Cardiac fibroblast (primary cell): ENCODE measurements at regions not wholly inside any gene's neighbourhood (a gene's known extent, or its start where the extent isn't known, plus 50 kb on each side); places are given as distances from the start of the nearest gene placed in this dataset.

Experiments used
- DNase-seq, 2 donors: peaks; one replicate each; pipeline versions ENCODE4 v3.0.0 to v3.0.0-alpha.2; 2010; ENCODE audit warnings: low read depth in 2 of 2
- H3K4me3 ChIP-seq, 2 donors: replicated peaks in 1 of 2; 1 replicate in 1 of 2; 2 replicates in 1 of 2; pipeline ENCODE4 v1.5.1; 2011; ENCODE audit warnings: low read depth in 2 of 2, low read length in 2 of 2, mild to moderate bottlenecking in 2 of 2, moderate library complexity in 1 of 2
- CTCF ChIP-seq: IDR thresholded peaks from one replicate; pipeline ENCODE4 v1.5.1; 2011; ENCODE audit warnings: low read depth, mild to moderate bottlenecking, low read length, inconsistent platforms

- H3K4me3 ChIP-seq, result no peak overlapping the region
- no peak for DNase-seq
- no peak for TF ChIP-seq CTCF
Measured at GRCh38 chr2:16253291-16253690, 312.9 kb downstream of the MYCN start.

GRCh38 chr2:16252891-16253290 is 312.5 kb downstream of the MYCN start:
- no peak overlapping the region for H3K4me3 ChIP-seq
- DNase-seq, result no peak
- TF ChIP-seq CTCF, result no peak

GRCh38 chr2:16252251-16252650 is 311.9 kb downstream of the MYCN start:
- no peak overlapping the region for H3K4me3 ChIP-seq
- DNase-seq, result no peak
- TF ChIP-seq CTCF, result no peak

GRCh38 chr2:16251511-16252225 is 311.3 kb downstream of the MYCN start:
- DNase-seq, result no peak
- no peak for TF ChIP-seq CTCF

GRCh38 chr2:16250886-16251285 is 310.5 kb downstream of the MYCN start:
- no peak for DNase-seq
- no peak overlapping the region for H3K4me3 ChIP-seq
- TF ChIP-seq CTCF, result no peak

More at GRCh38 chr2:16251511-16252225, 311.3 kb downstream of the MYCN start:
- no peak overlapping the region for H3K4me3 ChIP-seq

- no peak overlapping the region for H3K4me3 ChIP-seq
- TF ChIP-seq CTCF, result no peak
- no peak for DNase-seq
Measured at GRCh38 chr2:16250466-16250865, 310.1 kb downstream of the MYCN start.

- no peak for TF ChIP-seq CTCF
- no peak for DNase-seq
- no peak overlapping the region for H3K4me3 ChIP-seq
Measured at GRCh38 chr2:16250056-16250425, 309.7 kb downstream of the MYCN start.
